Stimulated activated CD4-positive, alpha-beta T cell treated with anti-CD3 and anti-CD28 coated beads, Interleukin-2, amount 100 ng/mL, for 48 hours (primary cell): ENCODE measurements at regions not wholly inside any gene's neighbourhood (a gene's known extent, or its start where the extent isn't known, plus 50 kb on each side); places are given as distances from the start of the nearest gene placed in this dataset.

ENCODE experiments used
- DNase-seq, 2 donors: peaks; one replicate each; pipeline ENCODE4 v3.0.0-alpha.2; 2020

GRCh38 chr13:59340151-59340550 lies 823.6 kb downstream of the DIAPH3 start:
- no peak for DNase-seq

DNA sequence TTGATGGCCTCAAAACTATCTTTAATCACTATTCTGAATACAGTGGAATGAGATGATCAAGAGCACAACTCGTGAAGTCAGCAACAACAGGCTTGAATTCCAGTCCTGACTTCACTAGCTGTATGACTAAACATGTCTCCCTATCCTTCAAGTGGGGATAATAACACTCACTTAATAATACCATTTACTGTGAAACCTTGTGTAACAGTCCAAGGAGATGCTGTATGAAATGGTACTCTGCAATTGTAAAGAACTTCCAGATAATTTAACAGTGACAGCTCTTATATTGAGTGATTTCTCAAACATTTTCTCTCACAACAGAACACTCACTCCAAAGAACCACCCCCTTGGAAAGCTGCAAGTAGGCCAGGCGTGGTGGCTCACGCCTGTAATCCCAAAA lies 823.1 kb downstream of the DIAPH3 start:
- no peak for DNase-seq

DNA sequence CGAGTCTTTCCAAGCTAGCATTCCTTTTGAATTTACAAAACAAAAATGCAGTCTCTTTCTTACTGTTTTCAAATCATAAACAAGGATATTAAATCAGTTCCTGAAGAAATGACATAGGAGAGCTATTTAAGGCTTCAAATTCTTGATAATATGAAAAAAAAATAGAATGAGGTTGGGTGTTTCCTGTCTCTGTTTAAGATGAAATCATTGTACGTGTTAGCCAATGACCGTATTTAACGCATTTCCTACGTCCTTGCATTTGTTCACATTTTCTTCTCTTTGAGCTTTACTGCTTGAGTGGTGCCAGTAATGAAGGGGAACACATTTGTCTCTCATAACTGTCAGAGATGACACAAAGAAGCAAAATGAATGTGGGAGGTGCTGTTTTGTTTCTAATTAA lies 821.3 kb downstream of the DIAPH3 start:
- DNase-seq, result no peak

GRCh38 chr13:59343132-59343531 lies 820.6 kb downstream of the DIAPH3 start:
- DNase-seq, result no peak

DNA sequence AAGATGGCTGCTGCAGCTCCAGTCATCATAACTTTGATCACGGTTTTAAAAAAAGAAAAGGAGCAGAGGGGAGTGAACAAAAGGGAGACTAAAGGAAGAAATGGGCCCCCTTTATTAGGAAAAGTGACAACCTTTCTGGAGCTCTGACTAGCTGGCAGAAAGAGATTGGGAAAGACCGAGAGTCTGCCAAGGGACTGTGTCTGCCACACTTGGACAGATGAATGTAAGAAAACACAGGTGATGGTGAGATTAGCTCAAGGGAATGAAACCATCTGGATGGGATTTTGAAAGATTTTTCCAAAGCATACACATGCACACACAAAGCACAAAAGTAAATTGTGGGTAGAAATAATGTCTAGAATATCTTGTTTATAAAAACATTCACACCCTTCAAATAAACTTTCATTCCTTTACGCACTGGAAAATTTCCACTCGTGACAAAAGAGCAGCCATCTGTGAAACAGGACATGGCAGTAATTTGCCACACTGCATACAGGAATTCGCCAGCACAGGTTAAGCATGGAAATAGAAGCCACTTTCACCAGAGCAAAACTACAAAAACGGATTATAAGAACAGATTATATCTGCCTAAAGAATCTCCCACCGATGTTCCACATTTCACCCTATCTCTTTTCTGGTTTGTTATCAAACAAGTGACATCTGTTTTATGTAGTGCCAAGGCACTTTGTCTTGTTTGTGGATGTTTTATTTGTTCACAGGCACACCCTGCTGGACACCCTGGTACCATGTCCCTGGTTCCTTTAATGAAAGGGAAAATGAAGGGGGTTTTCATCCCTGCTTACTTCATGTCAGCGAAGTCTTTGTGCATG lies 819.5 kb downstream of the DIAPH3 start:
- DNase-seq, result no peak

DNA sequence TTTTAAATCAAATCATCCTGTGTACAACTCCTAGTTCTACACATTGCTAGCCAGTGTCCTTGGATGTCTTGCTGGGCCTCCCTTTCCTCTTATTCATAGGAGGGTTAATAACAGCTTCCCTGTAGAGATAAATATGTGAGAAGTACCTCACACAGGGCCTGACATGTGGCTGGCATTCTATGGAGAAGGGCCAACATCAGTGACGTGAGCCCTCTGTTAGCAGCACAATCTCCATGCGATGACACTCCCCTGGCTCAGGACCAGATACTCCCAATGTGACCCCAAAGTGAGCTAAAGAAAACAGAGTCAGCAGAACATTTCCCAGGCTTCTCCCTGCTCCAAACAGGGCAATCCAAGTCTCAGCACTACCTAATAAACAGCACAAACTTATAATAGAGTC lies 818.4 kb downstream of the DIAPH3 start:
- DNase-seq, result no peak

DNA sequence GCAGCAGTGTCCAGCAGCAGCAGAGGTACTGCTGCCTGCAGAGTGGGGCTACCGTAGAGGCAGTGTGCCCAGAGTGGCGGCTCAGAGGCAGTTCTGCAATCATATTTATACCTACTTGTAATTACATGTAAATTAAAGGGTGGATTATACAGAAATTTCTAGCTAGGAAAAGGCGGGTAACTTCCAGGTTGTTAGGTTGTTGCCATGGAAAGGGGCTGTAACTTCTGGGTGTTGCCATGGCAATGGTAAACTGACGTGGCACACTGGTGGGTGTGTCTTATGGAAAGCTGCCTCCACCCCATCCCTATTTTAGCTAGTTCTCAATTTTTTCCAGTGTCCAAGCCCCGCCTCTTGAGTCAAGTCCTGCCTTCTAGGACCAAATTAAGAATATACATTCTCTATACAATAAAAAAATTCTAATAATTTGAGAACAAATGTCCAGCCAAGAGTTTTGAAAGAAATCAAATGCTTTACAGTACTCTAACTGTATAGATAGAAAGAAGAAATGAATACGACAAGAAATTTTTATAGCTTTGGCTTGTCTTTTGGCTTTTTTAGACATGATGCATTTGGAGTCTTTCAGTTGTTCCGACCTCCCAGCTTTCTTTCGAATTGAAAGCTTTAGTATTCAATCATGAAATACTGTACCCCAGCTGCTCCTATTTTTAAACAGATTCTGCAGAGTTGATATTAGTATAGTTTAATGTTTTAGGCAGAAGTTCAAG lies 816.6 kb downstream of the DIAPH3 start:
- no peak for DNase-seq

DNA sequence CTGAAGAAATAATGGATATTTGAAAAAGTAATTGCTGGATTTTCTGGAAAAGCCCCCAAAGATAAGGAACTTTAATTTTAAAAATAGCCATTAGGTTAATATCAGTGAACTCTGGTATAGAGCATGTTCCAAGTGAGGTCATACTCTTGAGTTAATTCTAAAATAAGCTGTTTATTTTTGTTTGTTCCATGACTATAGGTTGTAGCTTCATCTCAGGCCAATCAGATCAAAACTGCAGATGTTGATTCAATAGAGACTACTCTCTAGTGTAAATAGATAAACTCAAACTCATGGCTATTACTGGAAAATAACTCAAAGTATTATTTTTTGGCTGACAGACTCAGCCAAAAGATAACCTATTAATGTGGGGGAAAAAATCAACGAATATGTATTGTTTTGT lies 815.1 kb downstream of the DIAPH3 start:
- no peak for DNase-seq

DNA sequence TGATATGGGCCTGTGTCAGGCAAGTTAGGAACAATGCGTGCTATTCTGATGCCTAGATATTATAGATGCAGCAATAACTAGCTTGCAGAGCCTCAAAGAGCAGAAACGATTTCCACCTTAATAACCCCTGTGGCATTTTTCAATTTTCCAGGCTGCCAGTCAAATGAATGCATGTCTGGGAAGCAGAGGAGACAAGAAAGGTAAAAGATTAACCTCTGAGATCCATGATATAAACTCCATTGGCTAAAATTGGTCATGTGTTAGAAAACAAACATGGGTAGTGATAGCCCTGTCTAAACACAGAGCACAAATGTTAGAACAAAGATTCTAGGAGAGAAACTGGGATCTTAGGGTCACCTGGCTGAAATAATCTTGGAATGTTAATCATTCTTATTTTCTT lies 811.1 kb downstream of the DIAPH3 start:
- DNase-seq, result no peak

GRCh38 chr13:59354665-59355369 lies 808.9 kb downstream of the DIAPH3 start:
- DNase-seq, result no peak

- DNase-seq, result no peak
Observed at GRCh38 chr13:59356607-59357006, 807.1 kb downstream of the DIAPH3 start.

GRCh38 chr13:59358014-59358413 lies 805.7 kb downstream of the DIAPH3 start:
- no peak for DNase-seq

GRCh38 chr13:59360108-59360507 lies 803.6 kb downstream of the DIAPH3 start:
- no peak for DNase-seq

DNA sequence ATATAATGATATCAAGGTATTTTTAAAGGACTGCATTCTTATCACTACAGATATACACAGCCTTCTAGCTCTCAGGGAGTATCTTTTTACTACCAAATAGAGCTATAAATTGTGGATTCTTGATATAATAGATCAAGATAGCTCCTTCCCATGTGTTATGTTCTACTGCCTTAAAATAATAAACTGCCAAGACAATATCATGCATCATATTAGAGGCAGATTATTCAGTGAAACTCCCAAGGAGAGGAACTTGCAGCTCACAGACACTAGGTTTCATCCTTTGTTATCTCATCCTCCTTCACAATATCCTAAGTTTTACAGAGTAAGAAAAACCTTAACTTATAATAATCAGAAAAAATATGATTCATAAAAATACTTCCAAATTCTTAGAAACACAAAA lies 802.8 kb downstream of the DIAPH3 start:
- DNase-seq, result no peak

- no peak for DNase-seq
Observed at GRCh38 chr13:59363313-59363712, 800.4 kb downstream of the DIAPH3 start.

- no peak for DNase-seq
Observed at GRCh38 chr13:59363947-59364346, 799.8 kb downstream of the DIAPH3 start.

DNA sequence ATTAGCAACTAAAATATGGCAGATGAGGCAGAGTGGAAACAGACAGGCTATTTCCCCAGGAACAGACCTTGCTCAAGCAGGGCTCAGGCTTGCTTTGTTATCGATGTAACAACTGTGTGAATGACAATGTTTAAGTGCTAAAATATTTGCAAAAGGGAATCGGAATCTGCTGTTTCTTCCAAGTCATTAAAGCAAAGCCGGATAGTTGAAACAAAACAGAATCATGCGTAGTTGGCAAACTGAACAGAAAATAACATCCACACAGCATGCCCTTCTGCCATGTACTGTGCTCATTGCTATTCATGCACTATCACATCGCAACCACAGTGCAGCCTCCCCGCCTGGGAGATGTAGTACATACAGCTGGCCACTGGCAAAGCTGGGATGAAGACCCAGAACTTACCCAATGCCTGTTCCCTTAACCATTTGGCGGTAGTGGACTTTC lies 799.1 kb downstream of the DIAPH3 start:
- DNase-seq, result no peak

DNA sequence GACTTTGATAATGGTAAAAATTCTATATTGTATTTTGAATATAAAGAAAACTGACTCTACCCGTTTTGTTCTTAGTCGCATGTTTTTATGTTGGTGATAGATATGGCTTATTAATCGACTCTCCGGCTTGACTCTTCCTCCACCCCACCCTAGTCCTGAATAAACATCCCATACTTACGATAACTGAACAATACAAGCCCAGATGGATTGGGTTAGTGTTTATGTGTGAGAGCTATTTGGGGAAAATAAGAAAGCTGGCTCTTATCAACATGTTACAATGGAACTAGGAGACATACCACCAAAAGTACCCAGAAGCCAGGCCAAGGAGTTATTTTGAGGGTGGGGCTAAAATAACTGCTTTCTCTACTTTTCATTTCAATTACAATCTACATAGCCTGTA lies 796.3 kb downstream of the DIAPH3 start:
- DNase-seq, result no peak

- no peak for DNase-seq
Observed at GRCh38 chr13:59367904-59368303, 795.8 kb downstream of the DIAPH3 start.

- no peak for DNase-seq
Observed at GRCh38 chr13:59368693-59369092, 795.0 kb downstream of the DIAPH3 start.

DNA sequence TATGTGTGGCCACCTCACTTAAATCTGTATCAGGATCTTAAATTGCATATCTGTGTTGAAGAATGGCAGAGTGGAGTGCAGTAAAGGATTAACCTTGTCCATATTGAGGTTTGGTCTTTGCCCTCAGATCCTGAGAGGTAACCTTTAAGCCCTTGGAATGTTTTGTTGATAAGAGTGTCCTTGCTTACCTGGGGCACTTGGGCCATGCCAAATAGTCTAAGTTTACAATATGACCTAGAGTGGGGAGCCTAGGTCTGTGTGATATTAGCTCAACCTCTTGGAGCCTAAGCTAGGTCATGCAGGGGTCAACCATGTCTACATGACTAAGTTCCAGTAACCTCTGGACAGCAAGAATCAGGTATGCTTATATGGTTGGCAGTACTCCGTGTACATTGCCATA lies 792.5 kb downstream of the DIAPH3 start:
- no peak for DNase-seq

- DNase-seq, result no peak
Observed at GRCh38 chr13:59373341-59373740, 790.4 kb downstream of the DIAPH3 start.

- DNase-seq, result no peak
Observed at GRCh38 chr13:59374691-59375090, 789.0 kb downstream of the DIAPH3 start.

DNA sequence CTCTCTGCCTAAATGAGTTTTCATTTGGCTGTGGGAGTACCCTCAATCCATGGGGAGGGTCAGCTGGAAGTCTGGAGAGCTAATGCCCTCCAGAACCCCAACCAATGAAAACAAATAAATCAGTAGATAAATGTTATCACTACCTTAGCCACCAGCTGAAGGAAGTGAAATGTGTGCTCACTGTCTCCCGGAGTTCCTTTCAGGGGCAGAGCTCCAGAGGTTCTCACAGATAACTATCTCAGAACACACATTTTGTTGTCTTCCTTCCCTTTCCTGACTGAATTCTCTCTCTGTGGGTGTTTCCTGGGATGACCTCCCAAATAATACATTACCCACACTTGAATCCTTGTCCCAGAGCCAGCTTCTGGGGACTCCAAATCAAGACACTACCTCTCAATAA lies 779.6 kb downstream of the DIAPH3 start:
- no peak for DNase-seq
